ENCODE measurements at regions not wholly inside any gene's neighbourhood (a gene's known extent, or its start where the extent isn't known, plus 50 kb on each side); places are given as distances from the start of the nearest gene placed in this dataset.

DNA sequence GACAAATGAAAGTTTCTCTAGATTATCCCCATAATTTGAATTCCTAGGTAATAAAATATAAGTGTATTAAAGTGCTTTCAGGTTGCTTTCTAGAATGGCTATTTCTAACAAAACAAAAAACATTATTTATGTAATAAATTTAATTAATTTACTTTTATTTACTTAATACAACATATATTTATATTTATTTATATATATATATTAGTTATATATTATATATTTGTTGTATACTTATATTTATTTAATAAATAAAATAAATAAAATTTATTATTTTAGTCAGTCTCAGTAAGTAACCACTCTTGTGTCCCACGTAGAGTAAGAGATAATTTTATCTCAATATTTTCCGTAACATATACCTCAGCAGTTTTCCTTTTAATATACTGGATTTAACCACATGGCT is 1031.6 kb upstream of the CNTN5 start:
- Histone ChIP-seq H3K27me3 (no peaks in the 10 kb centered on the region), H3K4me1 (no peaks in the 10 kb centered on the region), H3K36me3 (no peaks in the 10 kb centered on the region), H3K4me3 (no peak overlapping the region), H3K27ac (no peak overlapping the region), H3K9me3 (no peaks in the 10 kb centered on the region)
- intact Hi-C loops (cut with DNase I) = no loop called here
- no peak for TF ChIP-seq POLR2A (IDR thresholded peaks at IDR 0.05)
- TF ChIP-seq, protein P1, sequence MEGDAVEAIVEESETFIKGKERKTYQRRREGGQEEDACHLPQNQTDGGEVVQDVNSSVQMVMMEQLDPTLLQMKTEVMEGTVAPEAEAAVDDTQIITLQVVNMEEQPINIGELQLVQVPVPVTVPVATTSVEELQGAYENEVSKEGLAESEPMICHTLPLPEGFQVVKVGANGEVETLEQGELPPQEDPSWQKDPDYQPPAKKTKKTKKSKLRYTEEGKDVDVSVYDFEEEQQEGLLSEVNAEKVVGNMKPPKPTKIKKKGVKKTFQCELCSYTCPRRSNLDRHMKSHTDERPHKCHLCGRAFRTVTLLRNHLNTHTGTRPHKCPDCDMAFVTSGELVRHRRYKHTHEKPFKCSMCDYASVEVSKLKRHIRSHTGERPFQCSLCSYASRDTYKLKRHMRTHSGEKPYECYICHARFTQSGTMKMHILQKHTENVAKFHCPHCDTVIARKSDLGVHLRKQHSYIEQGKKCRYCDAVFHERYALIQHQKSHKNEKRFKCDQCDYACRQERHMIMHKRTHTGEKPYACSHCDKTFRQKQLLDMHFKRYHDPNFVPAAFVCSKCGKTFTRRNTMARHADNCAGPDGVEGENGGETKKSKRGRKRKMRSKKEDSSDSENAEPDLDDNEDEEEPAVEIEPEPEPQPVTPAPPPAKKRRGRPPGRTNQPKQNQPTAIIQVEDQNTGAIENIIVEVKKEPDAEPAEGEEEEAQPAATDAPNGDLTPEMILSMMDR (IDR thresholded peaks at IDR 0.05) = no peak
- WGBS, 2 donors = 85 to 97% methylated on average over 2 of the region's 2 CpGs
- DNase-seq = no peak

DNA sequence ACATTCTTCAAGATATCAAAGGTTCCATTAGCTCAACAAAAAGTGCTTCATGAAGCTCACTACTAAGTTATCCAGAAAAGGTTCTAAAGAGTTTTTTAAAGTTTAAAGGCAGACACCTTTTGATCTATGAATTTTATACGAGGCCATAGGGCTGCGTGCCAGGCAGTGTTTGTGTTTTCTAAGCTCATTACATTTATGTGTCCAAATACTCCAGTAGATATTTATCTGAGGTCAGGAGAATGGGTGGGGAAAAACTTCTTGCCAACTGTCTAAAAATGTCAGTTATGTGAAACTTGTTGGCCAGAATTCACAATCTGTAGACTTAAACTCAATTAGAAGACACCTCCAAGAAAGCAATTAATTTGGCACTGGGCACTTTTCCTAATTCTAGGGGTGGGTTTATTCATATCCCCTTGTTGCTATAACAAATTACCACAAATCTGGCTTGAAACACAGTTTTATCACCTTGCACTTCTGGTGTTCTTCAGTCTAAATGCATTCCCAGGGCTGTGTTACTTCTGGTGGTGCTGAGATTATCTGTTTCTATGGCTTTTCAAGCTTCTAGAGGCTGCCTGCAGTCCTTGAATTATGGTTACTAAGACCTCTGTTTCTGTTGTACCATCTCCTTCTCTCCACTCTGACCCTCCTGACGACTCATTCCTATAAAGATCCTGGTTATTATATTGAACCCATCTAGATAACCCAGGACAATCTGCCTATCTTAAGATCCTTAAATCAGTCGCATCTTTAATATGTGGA is 1030.4 kb upstream of the CNTN5 start:
- no peak for TF ChIP-seq POLR2A (IDR thresholded peaks at IDR 0.05)
- TF ChIP-seq, protein P1 (IDR thresholded peaks at IDR 0.05) = no peak
- H3K9me3 ChIP-seq = no peaks in the 10 kb centered on the region
- intact Hi-C loops (cut with DNase I) = no loop called here
- H3K4me1 ChIP-seq = no peaks in the 10 kb centered on the region
- WGBS, 2 donors = 33 to 46% methylated on average over 4 of the region's 4 CpGs
- no peak overlapping the region for H3K27ac ChIP-seq
- no peak for DNase-seq
- H3K27me3 ChIP-seq = no peaks in the 10 kb centered on the region
- no peaks in the 10 kb centered on the region for H3K36me3 ChIP-seq
- no peak overlapping the region for H3K4me3 ChIP-seq

DNA sequence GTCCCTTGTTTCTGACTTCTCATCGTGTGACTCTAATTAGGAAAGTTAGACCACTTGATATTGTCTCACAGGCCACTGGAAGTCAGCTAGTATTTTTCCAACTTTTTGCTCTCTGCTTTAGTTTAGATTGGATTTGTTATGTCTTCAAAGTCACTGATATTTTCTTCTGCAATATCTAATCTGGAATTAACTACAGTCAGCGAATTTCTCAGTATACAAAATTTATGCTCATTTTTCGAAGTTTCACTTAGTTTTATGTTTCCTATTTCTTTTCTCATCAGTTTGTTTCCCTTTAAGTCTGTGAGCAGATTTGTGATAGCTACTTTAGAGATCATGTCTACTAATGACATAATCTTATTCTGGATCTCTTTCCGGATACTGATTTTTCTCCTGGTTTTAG is 1027.2 kb upstream of the CNTN5 start:
- H3K4me3 ChIP-seq = no peak overlapping the region
- H3K27me3 ChIP-seq = no peaks in the 10 kb centered on the region
- intact Hi-C loops (cut with DNase I) = no loop called here
- no peak for DNase-seq
- H3K9me3 ChIP-seq = no peaks in the 10 kb centered on the region
- TF ChIP-seq, protein P1 (IDR thresholded peaks at IDR 0.05) = no peak
- no peak for TF ChIP-seq POLR2A (IDR thresholded peaks at IDR 0.05)
- no peaks in the 10 kb centered on the region for H3K4me1 ChIP-seq
- no peak overlapping the region for H3K27ac ChIP-seq
- 78 to 79% methylated on average over 4 of the region's 4 CpGs for WGBS, 2 donors
- H3K36me3 ChIP-seq = no peaks in the 10 kb centered on the region

DNA sequence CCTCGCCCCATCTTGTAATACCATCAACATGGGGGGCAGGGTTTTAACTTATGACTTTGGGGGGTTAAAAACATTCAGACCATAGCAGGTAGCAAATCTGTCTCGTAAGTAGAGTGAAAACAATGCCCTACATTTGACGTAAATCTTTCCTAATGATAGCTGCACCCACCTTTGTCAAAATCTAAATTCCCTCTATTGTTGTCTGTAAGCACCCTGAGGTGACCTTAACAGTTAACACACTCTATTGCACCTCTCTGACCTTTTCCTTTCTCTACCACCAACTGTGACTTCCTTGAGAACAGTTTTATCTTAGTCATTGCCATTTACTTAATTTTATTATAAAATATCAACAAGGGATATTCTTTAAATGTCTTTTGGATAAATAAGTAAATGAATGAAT is 1024.9 kb upstream of the CNTN5 start:
- H3K27ac ChIP-seq = no peak overlapping the region
- intact Hi-C loops (cut with DNase I) = no loop called here
- H3K36me3 ChIP-seq = no peaks in the 10 kb centered on the region
- TF ChIP-seq, protein P1 (IDR thresholded peaks at IDR 0.05) = no peak
- TF ChIP-seq POLR2A (IDR thresholded peaks at IDR 0.05) = no peak
- no peak overlapping the region for H3K4me3 ChIP-seq
- H3K27me3 ChIP-seq = no peaks in the 10 kb centered on the region
- WGBS, 2 donors = 57 to 63% methylated on average over 3 of the region's 3 CpGs
- DNase-seq = no peak
- no peaks in the 10 kb centered on the region for H3K4me1 ChIP-seq
- H3K9me3 ChIP-seq = no peaks in the 10 kb centered on the region

DNA sequence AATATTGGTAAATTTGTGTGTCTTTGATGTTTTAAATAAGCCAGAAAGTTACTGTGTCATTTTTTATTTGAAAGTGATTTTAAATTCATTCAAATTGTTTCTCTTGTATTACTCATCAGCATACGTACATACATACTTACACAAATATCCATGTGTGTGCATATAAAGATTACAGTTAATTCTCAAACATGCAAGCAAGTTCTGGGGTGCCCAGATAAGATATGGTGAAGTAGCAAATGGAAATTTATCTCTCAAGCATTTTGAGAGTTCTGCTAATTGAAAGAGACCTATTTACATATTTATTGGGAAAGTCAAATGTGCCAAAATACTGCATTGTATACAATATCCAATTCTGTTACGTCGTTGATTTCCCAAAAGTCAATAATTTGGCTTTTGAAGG is 1024.0 kb upstream of the CNTN5 start:
- Histone ChIP-seq H3K27ac (no peak overlapping the region), H3K4me3 (no peak overlapping the region), H3K27me3 (no peaks in the 10 kb centered on the region), H3K4me1 (no peaks in the 10 kb centered on the region), H3K36me3 (no peaks in the 10 kb centered on the region), H3K9me3 (no peaks in the 10 kb centered on the region)
- WGBS, 2 donors = 76 to 80% methylated on average over 3 of the region's 3 CpGs
- intact Hi-C loops (cut with DNase I) = no loop called here
- no peak for DNase-seq
- TF ChIP-seq, protein P1 (IDR thresholded peaks at IDR 0.05) = no peak
- no peak for TF ChIP-seq POLR2A (IDR thresholded peaks at IDR 0.05)

Measured in esophagus squamous epithelium (tissue), 5 donors.